Immature natural killer cell (primary cell): ENCODE measurements at regions not wholly inside any gene's neighbourhood (a gene's known extent, or its start where the extent isn't known, plus 50 kb on each side); places are given as distances from the start of the nearest gene placed in this dataset.

ENCODE experiments used
- DNase-seq, 3 donors: peaks; one replicate each; pipeline ENCODE4 v3.0.0; 2022; ENCODE audit warnings: mixed read lengths in 1 of 3
- H3K27ac Mint-ChIP-seq, 6 donors: one replicate each; pipeline ENCODE4 v1.8.0; 2020; ENCODE audit warnings: mixed read lengths in 6 of 6, mild to moderate bottlenecking in 5 of 6, inconsistent platforms in 4 of 6, moderate library complexity in 3 of 6
- H3K27me3 Mint-ChIP-seq, 3 donors: one replicate each; pipeline ENCODE4 v1.8.0; 2020 to 2021; ENCODE audit warnings: low read depth in 3 of 3, mild to moderate bottlenecking in 3 of 3, mixed read lengths in 3 of 3, moderate library complexity in 3 of 3, inconsistent platforms in 1 of 3
- H3K36me3 Mint-ChIP-seq, 3 donors: one replicate each; pipeline ENCODE4 v1.8.0; 2020; ENCODE audit warnings: mixed read lengths in 3 of 3, inconsistent platforms in 2 of 3, mild to moderate bottlenecking in 2 of 3
- H3K4me1 Mint-ChIP-seq, 2 donors: one replicate each; pipeline ENCODE4 v1.8.0; 2020; ENCODE audit warnings: inconsistent platforms in 2 of 2, mild to moderate bottlenecking in 2 of 2, mixed read lengths in 2 of 2, moderate library complexity in 1 of 2
- H3K4me3 Mint-ChIP-seq, 5 donors: one replicate each; pipeline ENCODE4 v1.8.0; 2020; ENCODE audit warnings: mild to moderate bottlenecking in 5 of 5, mixed read lengths in 5 of 5, inconsistent platforms in 3 of 5, moderate library complexity in 3 of 5
- H3K9me3 Mint-ChIP-seq, 6 donors: one replicate each; pipeline ENCODE4 v1.8.0; 2020; ENCODE audit warnings: mild to moderate bottlenecking in 6 of 6, mixed read lengths in 6 of 6, inconsistent platforms in 4 of 6, moderate library complexity in 3 of 6

DNA sequence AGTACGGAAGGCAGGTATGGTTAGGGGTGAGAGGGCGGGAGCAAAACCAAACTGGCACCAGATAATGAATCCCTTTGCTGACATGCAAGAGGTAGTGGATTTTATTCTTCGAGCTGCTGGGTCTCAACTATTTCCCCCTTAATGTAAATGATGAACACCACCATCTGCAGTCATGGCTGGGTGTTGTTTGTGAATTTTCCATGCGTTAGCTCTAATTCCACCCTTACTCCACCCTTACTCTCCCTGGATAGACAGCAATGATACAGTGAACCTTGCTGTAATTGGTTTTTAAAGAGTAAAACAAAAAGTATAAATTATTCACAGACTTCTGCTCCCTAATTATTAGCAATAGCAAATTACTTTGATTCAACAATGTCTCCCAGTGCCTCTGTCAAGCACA lies 74.5 kb upstream of the PDE1C start:
- DNase-seq, result no peak
- no peak overlapping the region for H3K4me3 Mint-ChIP-seq
- H3K27me3 Mint-ChIP-seq, result peaks cover 0 to 4% (median 2%) of the 10 kb centered on the region in 3 donors
- H3K27ac Mint-ChIP-seq, result no peak overlapping the region
- H3K4me1 Mint-ChIP-seq, result no peaks in the 10 kb centered on the region
- peaks cover 0 to 10% (median 0%) of the 10 kb centered on the region in 6 donors for H3K9me3 Mint-ChIP-seq
- no peaks in the 10 kb centered on the region for H3K36me3 Mint-ChIP-seq

GRCh38 chr7:32143301-32143700 lies 73.1 kb upstream of the PDE1C start:
- Mint-ChIP-seq H3K27ac (no peak overlapping the region), H3K4me1 (no peaks in the 10 kb centered on the region), H3K9me3 (peaks cover 0 to 11% (median 0%) of the 10 kb centered on the region in 6 donors), H3K27me3 (peaks cover 0 to 4% (median 2%) of the 10 kb centered on the region in 3 donors), H3K36me3 (no peaks in the 10 kb centered on the region), H3K4me3 (no peak overlapping the region)
- DNase-seq, result no peak

DNA sequence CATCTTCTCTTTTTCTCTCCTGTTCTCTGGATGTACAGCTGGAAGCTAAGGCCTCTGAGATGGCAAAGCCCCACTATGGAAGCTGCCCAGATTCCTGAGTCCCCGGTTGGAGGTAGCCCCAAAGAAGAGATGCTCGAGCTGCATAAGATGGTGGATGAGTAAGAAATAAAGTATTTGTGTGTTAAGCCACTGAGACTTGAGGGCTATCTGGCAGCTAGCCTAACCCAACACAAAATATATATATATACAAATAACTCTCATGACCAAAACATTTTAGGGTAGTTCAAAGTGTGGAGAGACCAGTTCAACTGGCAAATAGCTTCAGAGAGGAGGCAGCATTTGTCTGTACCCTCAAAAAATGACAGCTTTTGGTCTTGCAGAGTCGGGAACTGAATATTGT lies 72.4 kb upstream of the PDE1C start:
- Mint-ChIP-seq H3K9me3 (peaks cover 0 to 11% (median 0%) of the 10 kb centered on the region in 6 donors), H3K36me3 (no peaks in the 10 kb centered on the region), H3K27me3 (peaks cover 0 to 4% (median 2%) of the 10 kb centered on the region in 3 donors), H3K4me1 (no peaks in the 10 kb centered on the region), H3K4me3 (no peak overlapping the region), H3K27ac (no peak overlapping the region)
- DNase-seq, result no peak

GRCh38 chr7:32140210-32140939 lies 70.2 kb upstream of the PDE1C start:
- Mint-ChIP-seq H3K4me1 (no peaks in the 10 kb centered on the region), H3K4me3 (no peak overlapping the region), H3K27me3 (peaks cover 0 to 3% (median 2%) of the 10 kb centered on the region in 3 donors), H3K9me3 (peaks cover 0 to 13% (median 1%) of the 10 kb centered on the region in 6 donors), H3K27ac (no peak overlapping the region), H3K36me3 (no peaks in the 10 kb centered on the region)
- no peak for DNase-seq

- Mint-ChIP-seq H3K27me3 (peaks cover 0 to 3% (median 0%) of the 10 kb centered on the region in 3 donors), H3K36me3 (no peaks in the 10 kb centered on the region), H3K4me1 (no peaks in the 10 kb centered on the region), H3K27ac (no peak overlapping the region), H3K9me3 (peaks cover 0 to 23% (median 14%) of the 10 kb centered on the region in 6 donors), H3K4me3 (no peak overlapping the region)
- DNase-seq, result no peak
These were observed 66.9 kb upstream of the PDE1C start for GRCh38 chr7:32137059-32137458.

DNA sequence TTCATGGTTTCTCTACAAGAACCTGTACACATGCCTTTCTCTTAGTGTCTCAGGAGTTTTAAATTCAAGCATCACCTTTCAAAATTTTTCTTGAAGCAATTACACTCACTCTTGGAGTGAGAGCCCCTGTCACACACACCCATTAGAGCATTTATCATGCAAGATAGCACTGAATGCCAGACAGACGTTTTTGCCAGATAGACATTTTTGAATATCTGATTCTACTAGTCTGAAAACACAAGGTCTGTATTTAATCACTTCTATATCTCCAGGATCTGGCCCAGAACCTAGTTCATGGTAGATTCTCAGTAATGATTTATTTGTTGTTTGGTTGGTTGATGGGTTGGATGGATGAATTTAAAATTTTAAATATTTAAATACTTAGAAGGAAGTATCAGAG lies 60.9 kb upstream of the PDE1C start:
- H3K4me1 Mint-ChIP-seq, result no peaks in the 10 kb centered on the region
- no peak overlapping the region for H3K4me3 Mint-ChIP-seq
- no peak overlapping the region for H3K27ac Mint-ChIP-seq
- no peak for DNase-seq
- peaks cover 0 to 31% (median 12%) of the 10 kb centered on the region in 6 donors for H3K9me3 Mint-ChIP-seq
- peaks cover 0 to 3% (median 1%) of the 10 kb centered on the region in 3 donors for H3K27me3 Mint-ChIP-seq
- no peaks in the 10 kb centered on the region for H3K36me3 Mint-ChIP-seq

DNA sequence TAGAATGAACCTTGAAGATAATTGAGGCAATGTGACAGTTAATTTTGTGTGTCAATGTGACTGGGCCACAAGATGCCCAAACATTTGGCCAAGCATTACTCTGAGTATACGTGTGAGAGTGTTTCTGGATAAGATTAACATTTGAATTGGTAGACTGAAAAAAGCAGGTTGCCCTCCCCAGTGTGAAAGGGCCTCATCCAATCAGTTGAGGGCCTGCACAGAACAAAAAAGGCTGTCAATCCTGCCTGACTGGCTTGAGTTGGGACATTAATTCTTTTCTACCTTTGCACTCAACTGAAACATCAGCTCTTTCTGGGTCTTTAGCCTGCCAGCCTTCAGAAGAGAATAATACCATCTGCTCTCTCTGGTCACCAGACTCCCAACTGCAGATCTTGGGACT lies 56.6 kb upstream of the PDE1C start:
- no peak overlapping the region for H3K4me3 Mint-ChIP-seq
- peaks cover 9 to 23% (median 12%) of the 10 kb centered on the region in 6 donors for H3K9me3 Mint-ChIP-seq
- no peak for DNase-seq
- no peaks in the 10 kb centered on the region for H3K4me1 Mint-ChIP-seq
- H3K27ac Mint-ChIP-seq, result no peak overlapping the region
- no peaks in the 10 kb centered on the region for H3K36me3 Mint-ChIP-seq
- H3K27me3 Mint-ChIP-seq, result peaks cover 0 to 1% (median 0%) of the 10 kb centered on the region in 3 donors
